Activated CD8-positive, alpha-beta T cell treated with anti-CD3 and anti-CD28 coated beads, Interleukin-2, amount 10 ng/mL, durations not matched to agents 7 days and 5 days (primary cell): ENCODE measurements at regions not wholly inside any gene's neighbourhood (a gene's known extent, or its start where the extent isn't known, plus 50 kb on each side); places are given as distances from the start of the nearest gene placed in this dataset.

ENCODE experiments used
- ATAC-seq: fragments of 150-1000 bp; cut with Tn5 transposase; one replicate; pipeline ENCODE4 v1.10.0; 2021; ENCODE audit warnings: moderate library complexity
- CTCF ChIA-PET: fragments of 350-600 bp; sonication (Branson Sonifier 250); formaldehyde crosslinking; loops from one replicate; lab custom pipeline; 2021; ENCODE audit warnings: antibody characterized with exemption; lab: Charles Lee
- POLR2A ChIA-PET: fragments of 350-600 bp; sonication (Branson Sonifier 250); formaldehyde crosslinking; loops from one replicate; lab custom pipeline; 2021; ENCODE audit warnings: antibody characterized with exemption; lab: Charles Lee
- DNase-seq: peaks from one replicate; pipeline ENCODE4 v3.0.0-alpha.2; 2020
- H3K27ac Mint-ChIP-seq: one replicate; pipeline ENCODE4 v1.8.0; 2021; ENCODE audit warnings: mild to moderate bottlenecking, mixed read lengths
- H3K27me3 Mint-ChIP-seq: one replicate; pipeline ENCODE4 v1.8.0; 2021; ENCODE audit warnings: low read depth, mixed read lengths
- H3K36me3 Mint-ChIP-seq: one replicate; pipeline ENCODE4 v1.8.0; 2021; ENCODE audit warnings: low read depth, mixed read lengths
- H3K4me1 Mint-ChIP-seq: one replicate; pipeline ENCODE4 v1.8.0; 2021; ENCODE audit warnings: low read depth, mixed read lengths
- H3K4me3 Mint-ChIP-seq: one replicate; pipeline ENCODE4 v1.8.0; 2021; ENCODE audit warnings: mild to moderate bottlenecking, mixed read lengths
- H3K9me3 Mint-ChIP-seq: one replicate; pipeline ENCODE4 v1.8.0; 2022; ENCODE audit warnings: mixed read lengths; ENCODE audit not compliant: insufficient read depth

DNA sequence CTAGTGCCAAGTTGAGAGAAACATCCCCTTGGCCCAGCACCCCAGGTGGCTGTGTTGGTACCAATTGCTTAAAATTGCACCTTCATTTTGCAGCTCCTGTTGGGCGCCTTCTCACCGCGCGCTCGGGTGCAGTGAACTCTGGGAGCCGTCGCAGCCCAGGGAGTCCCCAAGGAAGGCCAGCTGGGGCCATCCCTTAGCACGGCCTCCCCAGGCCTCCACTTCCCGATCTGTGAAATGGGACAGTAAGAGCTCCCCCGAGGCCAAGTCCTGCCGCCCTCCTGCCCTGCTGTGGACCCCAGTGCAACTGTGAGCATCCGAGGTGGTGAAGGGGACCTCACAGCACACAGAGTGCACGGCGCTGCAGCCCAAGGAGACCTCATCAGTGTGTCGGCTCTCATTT lies 1234.1 kb downstream of the BRD1 start:
- no peaks in the 10 kb centered on the region for H3K36me3 Mint-ChIP-seq
- CTCF ChIA-PET, result no interaction called here

DNA sequence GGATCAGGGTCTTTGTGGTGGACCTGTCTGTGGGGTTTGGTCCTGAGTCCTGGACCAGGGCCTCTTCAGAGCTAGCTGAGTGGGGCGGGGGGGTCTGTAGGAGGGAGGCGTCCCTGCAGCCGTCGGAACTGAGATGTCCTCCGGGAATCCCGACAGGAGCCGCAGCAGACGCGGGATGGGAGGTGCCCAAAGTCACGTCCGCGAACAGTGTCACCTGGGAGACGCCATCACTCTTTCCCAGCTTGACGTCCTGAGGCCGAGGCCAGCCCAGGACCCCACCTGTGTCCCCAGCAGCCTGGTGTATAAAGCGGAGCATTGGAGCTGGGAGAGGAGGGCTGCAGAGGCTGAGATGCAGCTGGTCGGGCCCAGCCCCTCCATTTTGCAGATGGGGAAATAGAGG lies 1234.7 kb downstream of the BRD1 start:
- POLR2A ChIA-PET, result no interaction called here
- DNase-seq (no peak), ATAC-seq (no peak)
- Mint-ChIP-seq H3K4me1 (no peaks in the 10 kb centered on the region), H3K36me3 (no peaks in the 10 kb centered on the region), H3K27me3 (no peaks in the 10 kb centered on the region), H3K4me3 (no peak overlapping the region), H3K27ac (no peak overlapping the region), H3K9me3 (no peaks in the 10 kb centered on the region)
- CTCF ChIA-PET, result no interaction called here

More for the DNA sequence above, 1234.1 kb downstream of the BRD1 start:
- no peak overlapping the region for H3K27ac Mint-ChIP-seq
- POLR2A ChIA-PET, result no interaction called here
- DNase-seq, result no peak
- no peaks in the 10 kb centered on the region for H3K27me3 Mint-ChIP-seq
- no peaks in the 10 kb centered on the region for H3K9me3 Mint-ChIP-seq
- ATAC-seq, result no peak
- H3K4me3 Mint-ChIP-seq, result no peak overlapping the region
- H3K4me1 Mint-ChIP-seq, result no peaks in the 10 kb centered on the region

DNA sequence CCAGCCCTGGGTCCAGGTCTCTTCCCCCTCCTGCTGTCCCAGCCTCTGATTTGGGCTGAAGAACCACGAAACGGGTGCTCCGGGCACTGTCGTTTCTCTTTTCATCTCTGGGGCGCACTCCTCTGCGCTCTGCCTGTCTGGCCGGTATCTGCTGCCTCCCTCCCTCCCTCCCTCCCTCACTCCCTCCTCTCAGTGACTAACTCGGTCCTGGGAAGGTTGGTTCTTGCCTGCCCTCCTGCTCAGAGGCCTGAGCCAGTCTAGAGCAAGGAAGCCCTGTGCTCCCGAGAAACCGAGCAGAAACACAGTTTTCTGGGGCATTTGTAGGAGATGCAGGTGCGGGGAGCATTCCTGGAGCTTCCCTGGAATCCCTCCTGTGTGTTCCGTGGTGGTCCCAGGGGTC lies 1235.2 kb downstream of the BRD1 start:
- ChIA-PET CTCF (no interaction called here), POLR2A (no interaction called here)
- no peak for DNase-seq
- H3K27me3 Mint-ChIP-seq, result no peaks in the 10 kb centered on the region
- H3K4me1 Mint-ChIP-seq, result no peaks in the 10 kb centered on the region
- no peak overlapping the region for H3K27ac Mint-ChIP-seq
- H3K4me3 Mint-ChIP-seq, result no peak overlapping the region
- ATAC-seq, result no peak
- H3K36me3 Mint-ChIP-seq, result no peaks in the 10 kb centered on the region
- H3K9me3 Mint-ChIP-seq, result no peaks in the 10 kb centered on the region

- Mint-ChIP-seq H3K36me3 (no peaks in the 10 kb centered on the region), H3K4me3 (no peak overlapping the region), H3K27ac (no peak overlapping the region), H3K27me3 (no peaks in the 10 kb centered on the region), H3K4me1 (no peaks in the 10 kb centered on the region), H3K9me3 (no peaks in the 10 kb centered on the region)
- DNase-seq (no peak), ATAC-seq (no peak)
- CTCF ChIA-PET, result no interaction called here
- POLR2A ChIA-PET, result no interaction called here
Observed at GRCh38 chr22:48592066-48592345, 1235.7 kb downstream of the BRD1 start.

GRCh38 chr22:48591286-48592065 lies 1236.2 kb downstream of the BRD1 start:
- Mint-ChIP-seq H3K4me3 (no peak overlapping the region), H3K4me1 (no peaks in the 10 kb centered on the region), H3K27ac (no peak overlapping the region), H3K27me3 (no peaks in the 10 kb centered on the region), H3K36me3 (no peaks in the 10 kb centered on the region), H3K9me3 (no peaks in the 10 kb centered on the region)
- no peak for ATAC-seq
- DNase-seq, result no peak
- CTCF ChIA-PET, result no interaction called here
- POLR2A ChIA-PET, result no interaction called here

GRCh38 chr22:48589901-48590300 lies 1237.8 kb downstream of the BRD1 start:
- Mint-ChIP-seq H3K36me3 (no peaks in the 10 kb centered on the region), H3K27me3 (no peaks in the 10 kb centered on the region), H3K4me1 (no peaks in the 10 kb centered on the region), H3K9me3 (no peaks in the 10 kb centered on the region), H3K4me3 (no peak overlapping the region), H3K27ac (no peak overlapping the region)
- ATAC-seq, result no peak
- ChIA-PET CTCF (no interaction called here), POLR2A (no interaction called here)
- DNase-seq, result no peak

GRCh38 chr22:48588878-48589450 lies 1238.7 kb downstream of the BRD1 start:
- no peaks in the 10 kb centered on the region for H3K9me3 Mint-ChIP-seq
- no peaks in the 10 kb centered on the region for H3K4me1 Mint-ChIP-seq
- ChIA-PET POLR2A (no interaction called here), CTCF (no interaction called here)
- no peaks in the 10 kb centered on the region for H3K27me3 Mint-ChIP-seq
- DNase-seq, result no peak
- H3K4me3 Mint-ChIP-seq, result no peak overlapping the region
- no peaks in the 10 kb centered on the region for H3K36me3 Mint-ChIP-seq
- H3K27ac Mint-ChIP-seq, result no peak overlapping the region
- ATAC-seq, result no peak

DNA sequence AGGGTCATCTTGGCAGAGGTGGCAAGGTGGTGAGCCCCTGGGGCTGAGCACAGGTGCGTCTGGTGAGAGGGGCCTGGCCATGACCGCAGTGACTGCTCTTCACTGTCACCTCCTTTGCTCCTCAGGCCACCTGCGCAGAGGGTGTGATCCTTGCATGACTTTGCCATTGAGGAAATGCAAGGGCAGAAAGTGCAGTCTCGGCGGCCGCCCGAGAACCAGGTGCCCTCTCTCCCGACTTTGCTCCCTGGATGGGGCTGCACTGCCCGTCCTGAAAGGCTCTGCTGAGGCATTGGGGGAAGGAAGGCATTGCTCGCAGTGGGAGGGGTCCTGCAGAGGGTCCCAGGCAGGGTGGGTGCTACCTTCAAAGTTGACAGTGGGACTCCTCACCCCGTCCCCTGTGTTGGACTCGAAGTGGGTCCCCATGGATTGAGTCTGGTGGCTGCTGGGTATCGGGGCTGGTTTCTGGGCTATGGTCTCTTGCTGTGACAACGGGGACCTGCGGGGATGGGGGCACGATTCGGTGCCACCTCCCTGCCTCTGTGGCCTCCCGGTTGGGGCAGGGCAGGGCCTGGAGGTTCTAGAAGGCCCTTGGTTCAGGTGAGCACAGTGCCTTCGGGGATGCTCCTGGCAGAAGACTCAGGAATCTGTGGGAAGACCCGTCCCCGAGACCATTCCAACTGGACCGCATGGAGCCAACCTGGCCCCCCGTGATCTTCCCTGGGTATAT lies 1239.4 kb downstream of the BRD1 start:
- no peak for DNase-seq
- H3K4me1 Mint-ChIP-seq, result no peaks in the 10 kb centered on the region
- ChIA-PET CTCF (no interaction called here), POLR2A (no interaction called here)
- no peak for ATAC-seq
- H3K27ac Mint-ChIP-seq, result no peak overlapping the region
- H3K36me3 Mint-ChIP-seq, result no peaks in the 10 kb centered on the region
- no peaks in the 10 kb centered on the region for H3K9me3 Mint-ChIP-seq
- H3K4me3 Mint-ChIP-seq, result no peak overlapping the region
- H3K27me3 Mint-ChIP-seq, result no peaks in the 10 kb centered on the region

DNA sequence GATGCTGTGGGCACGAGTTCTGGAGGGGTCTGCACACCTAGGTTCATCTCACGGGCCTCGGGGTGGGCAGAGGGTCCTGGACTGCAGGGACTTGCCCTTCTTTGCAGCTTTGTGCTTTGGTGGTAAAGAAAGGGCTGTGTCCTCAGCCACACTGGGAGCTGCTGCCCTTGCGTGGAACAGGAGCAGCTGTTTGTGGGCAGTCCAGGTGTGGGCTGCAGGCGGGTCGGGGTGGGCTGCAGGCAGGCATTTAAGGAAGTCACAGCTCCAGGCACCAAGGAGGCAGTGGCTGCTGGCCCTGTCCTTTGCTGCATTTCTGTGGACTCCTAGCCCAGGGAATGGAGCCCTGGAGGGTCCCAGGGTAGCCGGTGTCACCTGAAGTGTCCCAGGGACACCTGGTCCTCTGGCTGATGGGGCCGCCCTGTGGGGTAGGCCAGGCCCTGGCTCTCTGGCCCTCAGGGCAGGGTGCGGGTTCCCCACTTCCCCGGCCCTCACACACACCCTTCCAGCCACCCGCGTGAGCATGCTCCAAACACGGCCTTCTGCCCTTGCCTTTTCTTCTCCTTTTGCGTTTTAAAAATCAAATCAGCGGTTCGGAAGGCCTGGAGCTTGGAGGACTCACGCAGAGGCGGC lies 1240.3 kb downstream of the BRD1 start:
- no peaks in the 10 kb centered on the region for H3K36me3 Mint-ChIP-seq
- ATAC-seq (no peak), DNase-seq (no peak)
- ChIA-PET POLR2A (no interaction called here), CTCF (no interaction called here)
- no peaks in the 10 kb centered on the region for H3K4me1 Mint-ChIP-seq
- no peak overlapping the region for H3K4me3 Mint-ChIP-seq
- H3K27me3 Mint-ChIP-seq, result no peaks in the 10 kb centered on the region
- H3K9me3 Mint-ChIP-seq, result no peaks in the 10 kb centered on the region
- no peak overlapping the region for H3K27ac Mint-ChIP-seq

DNA sequence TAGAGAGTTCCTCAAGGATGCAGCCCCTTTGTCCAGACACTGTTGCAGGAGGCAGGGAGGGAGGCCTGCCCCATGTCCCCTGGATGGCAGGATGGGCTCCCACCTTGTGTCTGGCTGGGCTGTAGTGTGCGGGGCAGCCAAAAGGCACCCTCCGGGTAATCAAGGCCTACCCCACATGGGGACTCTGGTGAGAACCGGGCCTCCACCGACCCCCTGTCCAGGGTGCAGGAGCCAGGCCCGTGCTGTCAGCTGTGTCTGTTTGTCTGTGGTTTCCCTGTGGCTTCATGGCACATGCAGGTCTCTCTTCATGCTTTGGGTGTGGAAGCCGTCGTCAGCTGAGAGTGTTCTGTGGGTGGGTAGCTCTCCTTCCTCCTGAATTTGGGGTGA lies 1240.9 kb downstream of the BRD1 start:
- H3K27me3 Mint-ChIP-seq, result no peaks in the 10 kb centered on the region

DNA sequence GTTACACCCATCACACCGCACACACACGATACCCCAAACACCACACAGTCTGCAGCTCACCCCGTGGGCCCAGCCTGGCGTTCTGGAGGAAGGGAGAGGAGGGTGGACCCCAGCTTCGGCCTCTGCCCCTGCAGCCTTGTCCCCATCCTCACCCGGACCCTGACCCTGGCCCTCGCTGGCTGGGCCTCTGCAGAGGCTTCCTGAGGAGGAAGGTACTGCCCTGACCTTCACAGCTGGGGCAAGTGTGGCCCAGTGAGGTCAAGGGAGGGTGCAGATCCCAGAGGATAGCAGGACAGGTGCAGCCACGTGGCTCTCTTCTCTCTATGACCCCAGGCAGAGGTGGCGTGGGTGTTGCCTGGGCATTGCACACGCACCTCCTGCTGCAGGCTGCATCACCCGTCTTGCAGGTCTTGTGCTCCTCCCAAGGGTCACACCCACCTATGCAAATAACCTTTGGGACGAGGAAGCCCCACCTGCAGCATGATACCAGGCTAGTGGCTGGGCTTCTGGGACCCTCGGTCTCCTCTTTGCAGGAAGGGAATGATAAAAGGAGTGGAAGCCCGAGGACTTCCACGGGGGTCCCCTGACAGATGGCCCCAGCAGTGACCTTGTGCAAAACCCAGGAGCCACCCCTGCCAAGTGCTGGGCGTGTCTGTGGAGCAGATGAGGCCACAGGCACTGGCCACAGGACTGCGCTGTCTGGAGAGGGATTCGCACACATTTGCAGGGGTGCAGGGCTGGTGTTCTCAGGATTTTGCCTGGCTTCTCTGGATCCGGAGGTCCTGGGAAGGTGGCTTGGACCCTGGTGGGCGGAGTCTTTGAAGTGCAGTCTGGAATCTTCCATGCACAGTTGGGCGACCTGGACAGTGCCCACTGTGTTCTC lies 1241.5 kb downstream of the BRD1 start:
- ChIA-PET CTCF (no interaction called here), POLR2A (no interaction called here)
- no peak for ATAC-seq
- H3K4me1 Mint-ChIP-seq, result no peaks in the 10 kb centered on the region
- DNase-seq, result no peak
- no peak overlapping the region for H3K4me3 Mint-ChIP-seq
- H3K9me3 Mint-ChIP-seq, result no peaks in the 10 kb centered on the region
- no peaks in the 10 kb centered on the region for H3K27me3 Mint-ChIP-seq
- H3K36me3 Mint-ChIP-seq, result no peaks in the 10 kb centered on the region
- no peak overlapping the region for H3K27ac Mint-ChIP-seq

More for the DNA sequence above, 1240.9 kb downstream of the BRD1 start:
- no peak overlapping the region for H3K4me3 Mint-ChIP-seq
- DNase-seq (no peak), ATAC-seq (no peak)
- POLR2A ChIA-PET, result no interaction called here
- no peaks in the 10 kb centered on the region for H3K9me3 Mint-ChIP-seq
- H3K4me1 Mint-ChIP-seq, result no peaks in the 10 kb centered on the region
- CTCF ChIA-PET, result no interaction called here
- no peaks in the 10 kb centered on the region for H3K36me3 Mint-ChIP-seq
- H3K27ac Mint-ChIP-seq, result no peak overlapping the region
